Left lung (tissue), 4 donors: ENCODE measurements at regions not wholly inside any gene's neighbourhood (a gene's known extent, or its start where the extent isn't known, plus 50 kb on each side); places are given as distances from the start of the nearest gene placed in this dataset.

Experiments
- ATAC-seq: fragments of 200-7000 bp; cut with Tn5 transposase; one replicate; pipeline ENCODE4 v1.9.1; 2020; ENCODE audit warnings: moderate library complexity
- DNase-seq, 4 donors: peaks; one replicate each; pipeline ENCODE4 v3.0.0-alpha.2; 2013 to 2020
- H3K27ac ChIP-seq, 2 donors: fragments of 200-600 bp; sonication (generic) in 1 of 2; one replicate each; pipeline versions ENCODE4 v1.5.0 to v1.8.0; 2020 to 2021
- H3K27me3 ChIP-seq, 2 donors: fragments of 200-600 bp; sonication (generic) in 1 of 2; one replicate each; pipeline versions ENCODE4 v1.5.0 to v1.8.0; 2020 to 2021
- H3K36me3 ChIP-seq, 2 donors: fragments of 200-600 bp; sonication (generic) in 1 of 2; one replicate each; pipeline versions ENCODE4 v1.5.0 to v1.8.0; 2020 to 2021
- H3K4me1 ChIP-seq, 2 donors: fragments of 200-600 bp; one replicate each; pipeline ENCODE4 v1.8.0; 2021
- H3K4me3 ChIP-seq, 2 donors: fragments of 200-600 bp; sonication (generic) in 1 of 2; one replicate each; pipeline versions ENCODE4 v1.5.0 to v1.8.0; 2020 to 2021; ENCODE audit warnings: mild to moderate bottlenecking in 1 of 2
- H3K9me3 ChIP-seq, 2 donors: fragments of 200-600 bp; sonication (generic) in 1 of 2; one replicate each; pipeline versions ENCODE4 v1.5.0 to v1.8.0; 2020 to 2021
- CTCF ChIP-seq, 2 donors: fragments of 200-600 bp; sonication (generic) in 1 of 2; IDR thresholded peaks; one replicate each; pipeline versions ENCODE4 v1.5.0 to v1.8.0; 2021; ENCODE audit warnings: antibody characterized with exemption in 2 of 2
- intact Hi-C, 2 donors: fragments of 100-400 bp; cut with DNase I; formaldehyde crosslinking; loops; one replicate each; pipeline versions ENCODE4 v1.11.2 to v1.14.2; 2022
- donor health status: DM: no; HTN: yes; CAD: no.
- donor health status: DM: no; HTN: no; CAD: no.

GRCh38 chr5:4319478-4320128, 724.0 kb downstream of the IRX1 start:
- Histone ChIP-seq H3K4me3 (no peak overlapping the region), H3K27ac (no peak overlapping the region), H3K27me3 (no peaks in the 10 kb centered on the region), H3K9me3 (peaks cover 0 to 13% of the 10 kb centered on the region in 2 donors), H3K36me3 (no peaks in the 10 kb centered on the region), H3K4me1 (no peaks in the 10 kb centered on the region)
- intact Hi-C loops, result no loop called here
- DNase-seq (no peak), ATAC-seq (no peak)
- TF ChIP-seq CTCF (IDR thresholded peaks at IDR 0.05), result no peak

DNA sequence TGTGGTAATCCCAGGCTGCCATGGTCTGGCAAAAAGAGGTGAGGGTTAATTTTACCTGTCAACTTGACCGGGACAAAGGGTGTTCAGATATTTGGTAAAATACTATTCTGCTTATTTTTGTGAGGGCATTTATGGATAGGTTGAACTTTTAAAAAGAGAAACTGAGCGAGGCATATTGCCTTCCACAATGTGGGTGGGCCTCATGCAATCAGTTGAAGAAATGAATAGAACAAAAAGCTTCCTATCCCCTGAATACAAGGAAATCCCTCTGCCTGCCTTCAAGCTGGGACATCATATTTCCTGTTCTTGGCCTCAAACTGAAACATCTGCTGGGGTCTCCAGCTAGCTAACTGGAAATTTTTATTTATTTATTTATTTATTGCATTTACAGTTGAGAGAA, 734.7 kb downstream of the IRX1 start:
- H3K36me3 ChIP-seq, result no peaks in the 10 kb centered on the region
- TF ChIP-seq CTCF (IDR thresholded peaks at IDR 0.05), result no peak

DNA sequence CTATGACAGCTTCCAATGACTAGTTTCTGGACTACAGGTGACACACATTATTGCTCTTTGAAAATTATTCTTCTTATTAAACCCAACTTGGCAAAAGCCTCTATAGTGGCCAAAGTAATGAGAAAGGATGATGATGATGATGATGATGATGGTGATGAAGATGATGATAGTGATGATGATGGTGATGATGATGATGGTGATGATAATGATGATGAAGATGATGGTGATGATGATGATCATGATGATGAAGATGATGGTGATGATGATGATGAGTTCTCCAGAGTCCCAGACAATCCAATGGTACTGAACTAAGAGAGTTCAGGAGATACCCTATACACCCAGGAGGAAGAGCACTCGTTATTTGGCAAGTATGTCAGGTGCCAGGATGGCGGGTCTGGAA, 739.4 kb downstream of the IRX1 start:
- Histone ChIP-seq H3K27me3 (no peaks in the 10 kb centered on the region), H3K27ac (no peak overlapping the region), H3K9me3 (peaks cover 0 to 4% of the 10 kb centered on the region in 2 donors), H3K4me1 (no peaks in the 10 kb centered on the region), H3K4me3 (no peak overlapping the region), H3K36me3 (no peaks in the 10 kb centered on the region)
- TF ChIP-seq CTCF (IDR thresholded peaks at IDR 0.05), result no peak
- ATAC-seq (no peak), DNase-seq (no peak)
- intact Hi-C loops, result no loop called here

More for the DNA sequence above, 734.7 kb downstream of the IRX1 start:
- no peak overlapping the region for H3K4me3 ChIP-seq
- ATAC-seq, result no peak
- no peak overlapping the region for H3K27ac ChIP-seq
- H3K4me1 ChIP-seq, result no peaks in the 10 kb centered on the region
- intact Hi-C loops, result no loop called here
- no peak for DNase-seq
- peaks cover 0 to 6% of the 10 kb centered on the region in 2 donors for H3K9me3 ChIP-seq
- H3K27me3 ChIP-seq, result no peaks in the 10 kb centered on the region

DNA sequence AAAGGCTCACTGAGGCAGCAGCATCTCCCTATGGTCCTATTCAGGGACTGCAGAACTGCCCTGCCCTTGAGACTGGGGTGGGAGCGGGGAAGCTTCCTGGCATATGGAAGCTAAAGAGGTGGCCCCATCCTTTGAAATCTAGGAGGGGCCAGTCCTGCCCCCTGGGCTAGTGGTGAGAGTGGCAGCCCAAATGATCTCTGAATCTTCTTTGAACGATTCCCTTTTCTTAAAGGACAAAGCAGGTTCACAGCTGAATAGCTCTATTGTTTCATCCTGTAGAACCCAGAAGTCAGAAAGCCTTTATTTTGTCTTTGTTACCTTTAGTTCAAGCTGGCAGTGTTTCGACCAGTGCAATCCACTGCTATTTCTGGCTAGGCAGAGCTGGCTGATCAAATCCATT, 741.9 kb downstream of the IRX1 start:
- Histone ChIP-seq H3K4me1 (no peaks in the 10 kb centered on the region), H3K27ac (no peak overlapping the region), H3K4me3 (no peak overlapping the region), H3K27me3 (no peaks in the 10 kb centered on the region), H3K9me3 (peaks cover 0 to 4% of the 10 kb centered on the region in 2 donors), H3K36me3 (no peaks in the 10 kb centered on the region)
- DNase-seq, result no peak
- no peak for ATAC-seq
- TF ChIP-seq CTCF (IDR thresholded peaks at IDR 0.05), result no peak
- intact Hi-C loops, result no loop called here

- H3K27ac ChIP-seq, result no peak overlapping the region
- ATAC-seq, result no peak
- H3K36me3 ChIP-seq, result no peaks in the 10 kb centered on the region
- intact Hi-C loops, result no loop called here
- no peak overlapping the region for H3K4me3 ChIP-seq
- no peak for TF ChIP-seq CTCF (IDR thresholded peaks at IDR 0.05)
- no peak for DNase-seq
- no peaks in the 10 kb centered on the region for H3K4me1 ChIP-seq
- peaks cover 0 to 3% of the 10 kb centered on the region in 2 donors for H3K9me3 ChIP-seq
- H3K27me3 ChIP-seq, result no peaks in the 10 kb centered on the region
Measured at GRCh38 chr5:4339949-4340348, 744.3 kb downstream of the IRX1 start.
